Suprapubic skin (tissue), 4 donors: ENCODE measurements at regions not wholly inside any gene's neighbourhood (a gene's known extent, or its start where the extent isn't known, plus 50 kb on each side); places are given as distances from the start of the nearest gene placed in this dataset.

Source experiments
- DNase-seq, 2 donors: peaks; one replicate each; pipeline ENCODE4 v3.0.0-alpha.2; 2019; ENCODE audit warnings: low spot score in 2 of 2
- H3K27ac ChIP-seq: fragments of 200-600 bp; sonication (generic); one replicate; pipeline ENCODE4 v1.5.1; 2019
- H3K27me3 ChIP-seq: fragments of 200-600 bp; sonication (generic); one replicate; pipeline ENCODE4 v1.5.1; 2019
- H3K36me3 ChIP-seq: fragments of 200-600 bp; sonication (generic); one replicate; pipeline ENCODE4 v1.5.1; 2019
- H3K4me1 ChIP-seq: fragments of 200-600 bp; sonication (generic); one replicate; pipeline ENCODE4 v1.5.1; 2019
- H3K4me3 ChIP-seq: fragments of 200-600 bp; sonication (generic); one replicate; pipeline ENCODE4 v1.5.1; 2019; ENCODE audit warnings: mild to moderate bottlenecking
- H3K9me3 ChIP-seq: fragments of 200-600 bp; sonication (generic); one replicate; pipeline ENCODE4 v1.5.1; 2019
- CTCF ChIP-seq, 2 donors: fragments of 200-600 bp in 1 of 2; fragments of 450-650 bp in 1 of 2; sonication (generic) in 1 of 2; IDR thresholded peaks; one replicate each; pipeline ENCODE4 v1.5.1; 2016 to 2019; ENCODE audit warnings: antibody characterized with exemption in 2 of 2, mild to moderate bottlenecking in 1 of 2, moderate library complexity in 1 of 2
- EP300 ChIP-seq: sonication (generic); formaldehyde crosslinking; IDR thresholded peaks from one replicate; pipeline ENCODE4 v1.6.1; 2017; ENCODE audit warnings: antibody characterized with exemption
- POLR2A ChIP-seq, 2 donors: fragments of 450-650 bp; IDR thresholded peaks; one replicate each; pipeline ENCODE4 v1.6.1; 2017; ENCODE audit warnings: antibody characterized with exemption in 2 of 2, mild to moderate bottlenecking in 2 of 2, moderate library complexity in 2 of 2
- POLR2AphosphoS5 ChIP-seq, 3 donors: sonication (generic); formaldehyde crosslinking; IDR thresholded peaks; one replicate each; pipeline ENCODE4 v1.6.1; 2017; ENCODE audit warnings: antibody characterized with exemption in 3 of 3
- WGBS: methylation state at CpG from one replicate; pipeline ENCODE4 v1.1.5; 2018; 5-methylcytosine and 5-hydroxymethylcytosine counted together

- Histone ChIP-seq H3K27me3 (no peaks in the 10 kb centered on the region), H3K4me3 (no peak overlapping the region), H3K36me3 (no peaks in the 10 kb centered on the region), H3K9me3 (no peaks in the 10 kb centered on the region), H3K27ac (no peak overlapping the region), H3K4me1 (no peaks in the 10 kb centered on the region)
- DNase-seq = no peak
- TF ChIP-seq POLR2AphosphoS5 (IDR thresholded peaks at IDR 0.05) (no peak), CTCF (IDR thresholded peaks at IDR 0.05) (no peak), EP300 (no peak), POLR2A (IDR thresholded peaks at IDR 0.05) (no peak)
- WGBS = 84% methylated on average over 9 of the region's 9 CpGs
Observed at GRCh38 chr10:128776673-128777252, 650.5 kb upstream of the MKI67 start.

GRCh38 chr10:128777342-128777741 is 651.1 kb upstream of the MKI67 start:
- TF ChIP-seq POLR2A (IDR thresholded peaks at IDR 0.05) (no peak), POLR2AphosphoS5 (IDR thresholded peaks at IDR 0.05) (no peak), EP300 (no peak), CTCF (IDR thresholded peaks at IDR 0.05) (no peak)
- no peak overlapping the region for H3K27ac ChIP-seq
- H3K4me3 ChIP-seq = no peak overlapping the region
- 95% methylated on average over 2 of the region's 2 CpGs for WGBS
- no peaks in the 10 kb centered on the region for H3K9me3 ChIP-seq
- H3K4me1 ChIP-seq = no peaks in the 10 kb centered on the region
- no peak for DNase-seq
- no peaks in the 10 kb centered on the region for H3K27me3 ChIP-seq
- no peaks in the 10 kb centered on the region for H3K36me3 ChIP-seq

GRCh38 chr10:128779416-128779815 is 653.2 kb upstream of the MKI67 start:
- no peaks in the 10 kb centered on the region for H3K9me3 ChIP-seq
- WGBS = 66% methylated on average over 15 of the region's 15 CpGs

GRCh38 chr10:128780156-128780761 is 654.0 kb upstream of the MKI67 start:
- no peaks in the 10 kb centered on the region for H3K4me1 ChIP-seq
- 60% methylated on average over 9 of the region's 9 CpGs for WGBS
- no peak overlapping the region for H3K27ac ChIP-seq
- TF ChIP-seq POLR2AphosphoS5 (IDR thresholded peaks at IDR 0.05) (no peak), CTCF (IDR thresholded peaks at IDR 0.05) (no peak), EP300 (no peak), POLR2A (IDR thresholded peaks at IDR 0.05) (no peak)
- DNase-seq = no peak
- no peak overlapping the region for H3K4me3 ChIP-seq
- no peaks in the 10 kb centered on the region for H3K36me3 ChIP-seq
- H3K27me3 ChIP-seq = no peaks in the 10 kb centered on the region
- H3K9me3 ChIP-seq = no peaks in the 10 kb centered on the region

More at GRCh38 chr10:128779416-128779815, 653.2 kb upstream of the MKI67 start:
- H3K27me3 ChIP-seq = no peaks in the 10 kb centered on the region
- H3K27ac ChIP-seq = no peak overlapping the region
- H3K4me3 ChIP-seq = no peak overlapping the region
- no peak for DNase-seq
- TF ChIP-seq POLR2AphosphoS5 (IDR thresholded peaks at IDR 0.05) (no peak), EP300 (no peak), CTCF (IDR thresholded peaks at IDR 0.05) (no peak), POLR2A (IDR thresholded peaks at IDR 0.05) (no peak)
- H3K36me3 ChIP-seq = no peaks in the 10 kb centered on the region
- no peaks in the 10 kb centered on the region for H3K4me1 ChIP-seq

GRCh38 chr10:128781637-128782036 is 655.4 kb upstream of the MKI67 start:
- WGBS = 100% methylated on average over 3 of the region's 3 CpGs

More at GRCh38 chr10:128781637-128782036, 655.4 kb upstream of the MKI67 start:
- Histone ChIP-seq H3K4me3 (no peak overlapping the region), H3K27ac (no peak overlapping the region), H3K36me3 (no peaks in the 10 kb centered on the region), H3K9me3 (no peaks in the 10 kb centered on the region), H3K4me1 (no peaks in the 10 kb centered on the region), H3K27me3 (no peaks in the 10 kb centered on the region)
- TF ChIP-seq EP300 (no peak), POLR2A (IDR thresholded peaks at IDR 0.05) (no peak), CTCF (IDR thresholded peaks at IDR 0.05) (no peak), POLR2AphosphoS5 (IDR thresholded peaks at IDR 0.05) (no peak)
- no peak for DNase-seq
